HCT116 (cell line): ENCODE measurements at regions not wholly inside any gene's neighbourhood (a gene's known extent, or its start where the extent isn't known, plus 50 kb on each side); places are given as distances from the start of the nearest gene placed in this dataset.

Experiments
- ATAC-seq: fragments of 200-7000 bp; cut with Tn5 transposase; 2 replicates; pipeline ENCODE4 v1.9.1; 2020; ENCODE audit warnings: mild to moderate bottlenecking, moderate library complexity
- BruUV-seq: library from RNA; stranded (reverse); fragments of 400-500 nt; replicated peaks from 2 replicates; lab custom pipeline; 2021; lab: Mats Ljungman, UMichigan
- CTCF ChIA-PET: fragments of 300-600 bp; sonication (Branson Sonifier 250); formaldehyde crosslinking; loops from one replicate; lab custom pipeline; 2021; ENCODE audit warnings: antibody characterized with exemption; lab: Charles Lee
- POLR2A ChIA-PET: fragments of 300-600, 350-600 bp; sonication (Branson Sonifier 250); formaldehyde crosslinking; loops from one replicate; lab custom pipeline; 2021; ENCODE audit warnings: antibody characterized with exemption; lab: Charles Lee
- RAD21 ChIA-PET, 2 experiments: fragments of 300-600 bp; sonication (Branson Sonifier 250); formaldehyde crosslinking; loops; one replicate each; lab custom pipeline; 2023; ENCODE audit warnings: low total read pairs in 2 of 2; ENCODE audit not compliant: uncharacterized antibody in 2 of 2, unreplicated experiment in 2 of 2, low non-redundant PET in 1 of 2; lab: Charles Lee
- DNase-seq: peaks from one replicate; pipeline ENCODE4 v3.0.0-alpha.2; 2010; ENCODE audit warnings: low read depth, low spot score
- H2AFZ ChIP-seq: fragments of 200-600 bp; shearing (Covaris generic), sonication (generic); 2 replicates; pipeline ENCODE4 v1.6.1; 2017; ENCODE audit warnings: low read depth, mixed run types, mixed read lengths, antibody characterized with exemption, low read length; ENCODE audit not compliant: poor library complexity, severe bottlenecking
- H3K27ac ChIP-seq: 2 replicates; pipeline ENCODE4 v1.5.1; 2012; ENCODE audit warnings: low read depth, low read length
- H3K27me3 ChIP-seq: fragments of 200-600 bp; sonication (generic); 2 replicates; pipeline ENCODE4 v1.6.1; 2016; ENCODE audit warnings: mixed run types, low read length, mixed read lengths; ENCODE audit not compliant: insufficient read depth
- H3K36me3 ChIP-seq, 2 experiments: fragments of 200-500 bp in 1 of 2; fragments of 200-600 bp in 1 of 2; sonication (Bioruptor generic) in 1 of 2; sonication (generic) in 1 of 2; 2 replicates each; pipeline versions ENCODE4 v1.5.1 to v1.6.1; 2014 to 2016; ENCODE audit warnings: low read length in 2 of 2, inconsistent platforms in 1 of 2, mixed read lengths in 1 of 2, mixed run types in 1 of 2; ENCODE audit not compliant: insufficient read depth in 2 of 2, control insufficient read depth in 1 of 2
- H3K4me1 ChIP-seq, 2 experiments: fragments of 200-600 bp in 1 of 2; sonication (generic) in 1 of 2; 2 replicates each; pipeline versions ENCODE4 v1.5.1 to v1.6.1; 2012 to 2017; ENCODE audit warnings: low read length in 2 of 2, inconsistent platforms in 1 of 2, mild to moderate bottlenecking in 1 of 2, mixed read lengths in 1 of 2, mixed run types in 1 of 2, moderate library complexity in 1 of 2; ENCODE audit not compliant: insufficient read depth in 2 of 2, control insufficient read depth in 1 of 2
- H3K4me2 ChIP-seq: fragments of 200-600 bp; sonication (generic); 2 replicates; pipeline ENCODE4 v1.6.1; 2017; ENCODE audit warnings: mixed run types, low read length, mixed read lengths
- H3K4me3 ChIP-seq, 2 experiments: fragments of 200-600 bp in 1 of 2; sonication (generic) in 1 of 2; replicated peaks in 1 of 2; 2 replicates each; pipeline ENCODE4 v1.5.1; 2011 to 2016; ENCODE audit warnings: low read length in 2 of 2, control low read depth in 1 of 2, low read depth in 1 of 2, mild to moderate bottlenecking in 1 of 2, mixed read lengths in 1 of 2, mixed run types in 1 of 2
- H3K79me2 ChIP-seq: fragments of 200-600 bp; sonication (generic); 2 replicates; pipeline ENCODE4 v1.6.1; 2017; ENCODE audit warnings: mild to moderate bottlenecking, mixed run types, low read length, moderate library complexity, mixed read lengths; ENCODE audit not compliant: insufficient read depth
- H3K9ac ChIP-seq: fragments of 200-600 bp; sonication (generic); 2 replicates; pipeline ENCODE4 v1.6.1; 2016; ENCODE audit warnings: low read length, mixed read lengths
- H3K9me2 ChIP-seq: fragments of 200-600 bp; sonication (generic), shearing (Covaris generic); 2 replicates; pipeline ENCODE4 v1.6.1; 2017; ENCODE audit warnings: mixed run types, mild to moderate bottlenecking, moderate library complexity; ENCODE audit not compliant: insufficient read depth
- H3K9me3 ChIP-seq, 2 experiments: fragments of 200-500 bp in 1 of 2; fragments of 200-600 bp in 1 of 2; sonication (Bioruptor generic) in 1 of 2; sonication (generic) in 1 of 2; 2 replicates each; pipeline ENCODE4 v1.6.1; 2014 to 2017; ENCODE audit warnings: low read length in 2 of 2, mixed read lengths in 2 of 2, inconsistent platforms in 1 of 2, low read depth in 1 of 2, mild to moderate bottlenecking in 1 of 2, mixed run types in 1 of 2, moderate library complexity in 1 of 2; ENCODE audit not compliant: control insufficient read depth in 1 of 2, insufficient read depth in 1 of 2
- H4K20me1 ChIP-seq: fragments of 200-600 bp; sonication (generic), shearing (Covaris generic); 2 replicates; pipeline ENCODE4 v1.6.1; 2017; ENCODE audit warnings: mixed run types, mild to moderate bottlenecking, moderate library complexity; ENCODE audit not compliant: insufficient read depth
- CEBPB ChIP-seq: IDR thresholded peaks from 2 replicates; pipeline ENCODE4 v1.6.1; 2012; ENCODE audit warnings: low read depth
- EGR1 ChIP-seq: IDR thresholded peaks from 2 replicates; pipeline ENCODE4 v1.6.1; 2012; ENCODE audit warnings: low read depth
- ELF1 ChIP-seq: IDR thresholded peaks from 2 replicates; pipeline ENCODE4 v1.6.1; 2012; ENCODE audit warnings: low read depth, borderline replicate concordance
- EZH2 ChIP-seq: fragments of 200-600 bp; sonication (generic); IDR thresholded peaks from 2 replicates; pipeline ENCODE4 v1.6.1; 2017; ENCODE audit warnings: antibody characterized with exemption, mixed run types
- EZH2phosphoT487 ChIP-seq: fragments of 200-600 bp; IDR thresholded peaks from 2 replicates; pipeline ENCODE4 v1.6.1; 2018; ENCODE audit warnings: antibody characterized with exemption, borderline replicate concordance
- FOSL1 ChIP-seq: IDR thresholded peaks from 2 replicates; pipeline ENCODE4 v1.6.1; 2012; ENCODE audit warnings: low read depth
- JUND ChIP-seq: IDR thresholded peaks from 2 replicates; pipeline ENCODE4 v1.6.1; 2012
- POLR2A ChIP-seq: IDR thresholded peaks from 2 replicates; pipeline ENCODE4 v1.7.0; 2011; ENCODE audit warnings: borderline replicate concordance; ENCODE audit not compliant: insufficient read depth, insufficient read length; ENCODE audit errors: extremely low read depth
- POLR2AphosphoS5 ChIP-seq: IDR thresholded peaks from 2 replicates; pipeline ENCODE4 v1.6.1; 2011; ENCODE audit warnings: mild to moderate bottlenecking, low read depth, low read length, moderate library complexity
- SIN3A ChIP-seq: IDR thresholded peaks from 2 replicates; pipeline ENCODE4 v1.6.1; 2012; ENCODE audit warnings: low read depth
- SP1 ChIP-seq: IDR thresholded peaks from 2 replicates; pipeline ENCODE4 v1.6.1; 2012; ENCODE audit warnings: low read depth
- SRF ChIP-seq: IDR thresholded peaks from 2 replicates; pipeline ENCODE4 v1.6.1; 2012; ENCODE audit warnings: low read depth
- TCF7L2 ChIP-seq: IDR thresholded peaks from 2 replicates; pipeline ENCODE4 v1.7.0; 2011; ENCODE audit warnings: borderline replicate concordance, inconsistent platforms; ENCODE audit not compliant: insufficient read depth, insufficient read length; ENCODE audit errors: extremely low read depth
- ZFX ChIP-seq: fragments of 450-650 bp; IDR thresholded peaks from 2 replicates; pipeline ENCODE4 v1.6.1; 2017
- ZNF274 ChIP-seq: fragments of 200-500 bp; sonication (Bioruptor generic); IDR thresholded peaks from 2 replicates; pipeline ENCODE4 v1.6.1; 2014; ENCODE audit warnings: mild to moderate bottlenecking, low read depth, low read length, inconsistent platforms
- intact Hi-C: fragments of 100-400 bp; cut with micrococcal nuclease; formaldehyde crosslinking; loops from 2 replicates; pipeline ENCODE4 v1.10.0; 2022
- TF ChIP-seq, protein P1 (sequence below): IDR thresholded peaks from 2 replicates; pipeline ENCODE4 v1.6.1; 2011; ENCODE audit warnings: mild to moderate bottlenecking, low read length, moderate library complexity; ENCODE audit not compliant: insufficient replicate concordance; ENCODE audit errors: extremely low read depth
- TF ChIP-seq, protein P2 (sequence below): IDR thresholded peaks from 2 replicates; pipeline ENCODE4 v1.6.1; 2012
- TF ChIP-seq, protein P3 (sequence below), 3 experiments: fragments of 200-600 bp in 1 of 3; sonication (generic) in 1 of 3; IDR thresholded peaks in 2 of 3; conservative IDR thresholded peaks in 1 of 3; 2 replicates each; pipeline ENCODE4 v1.5.1; 2012 to 2017; ENCODE audit warnings: low read depth in 2 of 3, low read length in 2 of 3, antibody characterized with exemption in 1 of 3, borderline replicate concordance in 1 of 3, control low read depth in 1 of 3, mild to moderate bottlenecking in 1 of 3, mixed read lengths in 1 of 3, mixed run types in 1 of 3, moderate library complexity in 1 of 3; ENCODE audit not compliant: insufficient read depth in 1 of 3

DNA sequence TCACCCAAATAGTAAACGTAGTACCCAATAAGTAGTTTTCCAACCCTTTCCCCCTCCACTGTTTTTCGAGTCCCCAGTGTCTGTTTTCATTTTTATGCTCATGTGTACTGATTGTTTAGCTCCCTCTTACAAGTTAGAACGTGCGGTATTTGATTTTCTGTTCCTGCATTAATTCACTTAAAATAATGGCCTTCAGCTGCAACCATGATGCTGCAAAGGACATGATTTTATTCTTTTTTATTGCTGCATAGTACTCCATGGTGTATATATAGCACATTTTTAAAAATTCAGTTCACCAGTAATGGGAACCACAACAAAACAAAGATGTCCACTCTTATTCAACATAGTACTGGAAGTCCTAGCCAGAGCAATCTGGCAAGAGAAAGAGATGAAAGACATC, 72.8 kb downstream of the DUSP6 start:
- TF ChIP-seq, protein P1, sequence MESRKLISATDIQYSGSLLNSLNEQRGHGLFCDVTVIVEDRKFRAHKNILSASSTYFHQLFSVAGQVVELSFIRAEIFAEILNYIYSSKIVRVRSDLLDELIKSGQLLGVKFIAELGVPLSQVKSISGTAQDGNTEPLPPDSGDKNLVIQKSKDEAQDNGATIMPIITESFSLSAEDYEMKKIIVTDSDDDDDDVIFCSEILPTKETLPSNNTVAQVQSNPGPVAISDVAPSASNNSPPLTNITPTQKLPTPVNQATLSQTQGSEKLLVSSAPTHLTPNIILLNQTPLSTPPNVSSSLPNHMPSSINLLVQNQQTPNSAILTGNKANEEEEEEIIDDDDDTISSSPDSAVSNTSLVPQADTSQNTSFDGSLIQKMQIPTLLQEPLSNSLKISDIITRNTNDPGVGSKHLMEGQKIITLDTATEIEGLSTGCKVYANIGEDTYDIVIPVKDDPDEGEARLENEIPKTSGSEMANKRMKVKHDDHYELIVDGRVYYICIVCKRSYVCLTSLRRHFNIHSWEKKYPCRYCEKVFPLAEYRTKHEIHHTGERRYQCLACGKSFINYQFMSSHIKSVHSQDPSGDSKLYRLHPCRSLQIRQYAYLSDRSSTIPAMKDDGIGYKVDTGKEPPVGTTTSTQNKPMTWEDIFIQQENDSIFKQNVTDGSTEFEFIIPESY: no peak
- TF ChIP-seq SRF (no peak), JUND (no peak), ZNF274 (no peak), EZH2phosphoT487 (no peak), CEBPB (no peak), SP1 (no peak), EZH2 (no peak), TCF7L2 (no peak), FOSL1 (no peak)

DNA sequence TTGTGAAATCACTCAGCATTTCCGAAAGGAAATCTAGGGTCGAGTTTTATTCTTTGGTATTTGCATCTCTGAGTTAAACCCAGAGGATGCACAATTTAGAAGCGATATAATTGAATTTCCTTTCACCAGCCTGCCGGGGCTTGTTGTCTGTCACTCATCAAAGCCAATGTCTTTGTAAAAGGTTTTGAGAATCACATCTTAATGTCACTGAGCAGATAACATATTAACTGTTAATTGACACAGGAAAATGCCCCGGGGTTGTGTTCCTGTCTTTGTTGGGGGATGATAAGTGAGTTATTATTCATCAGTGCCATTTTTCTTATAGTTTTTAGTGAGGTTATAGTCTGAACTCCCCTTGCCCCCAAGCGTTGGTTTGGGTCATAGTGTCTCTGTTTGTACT, 73.4 kb downstream of the DUSP6 start:
- no peak overlapping the region for H2AFZ ChIP-seq
- ATAC-seq (no peak), DNase-seq (no peak)
- no peaks in the 10 kb centered on the region for H3K79me2 ChIP-seq
- H3K4me2 ChIP-seq: no peak overlapping the region
- no peak overlapping the region for H3K4me3 ChIP-seq
- no peak overlapping the region for H3K27ac ChIP-seq
- no peaks in the 10 kb centered on the region for H3K36me3 ChIP-seq
- RAD21 ChIA-PET: no interaction called here
- no peak for TF ChIP-seq ZFX
- TF ChIP-seq, protein P2, sequence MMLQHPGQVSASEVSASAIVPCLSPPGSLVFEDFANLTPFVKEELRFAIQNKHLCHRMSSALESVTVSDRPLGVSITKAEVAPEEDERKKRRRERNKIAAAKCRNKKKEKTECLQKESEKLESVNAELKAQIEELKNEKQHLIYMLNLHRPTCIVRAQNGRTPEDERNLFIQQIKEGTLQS: no peak
- TF ChIP-seq, protein P3, sequence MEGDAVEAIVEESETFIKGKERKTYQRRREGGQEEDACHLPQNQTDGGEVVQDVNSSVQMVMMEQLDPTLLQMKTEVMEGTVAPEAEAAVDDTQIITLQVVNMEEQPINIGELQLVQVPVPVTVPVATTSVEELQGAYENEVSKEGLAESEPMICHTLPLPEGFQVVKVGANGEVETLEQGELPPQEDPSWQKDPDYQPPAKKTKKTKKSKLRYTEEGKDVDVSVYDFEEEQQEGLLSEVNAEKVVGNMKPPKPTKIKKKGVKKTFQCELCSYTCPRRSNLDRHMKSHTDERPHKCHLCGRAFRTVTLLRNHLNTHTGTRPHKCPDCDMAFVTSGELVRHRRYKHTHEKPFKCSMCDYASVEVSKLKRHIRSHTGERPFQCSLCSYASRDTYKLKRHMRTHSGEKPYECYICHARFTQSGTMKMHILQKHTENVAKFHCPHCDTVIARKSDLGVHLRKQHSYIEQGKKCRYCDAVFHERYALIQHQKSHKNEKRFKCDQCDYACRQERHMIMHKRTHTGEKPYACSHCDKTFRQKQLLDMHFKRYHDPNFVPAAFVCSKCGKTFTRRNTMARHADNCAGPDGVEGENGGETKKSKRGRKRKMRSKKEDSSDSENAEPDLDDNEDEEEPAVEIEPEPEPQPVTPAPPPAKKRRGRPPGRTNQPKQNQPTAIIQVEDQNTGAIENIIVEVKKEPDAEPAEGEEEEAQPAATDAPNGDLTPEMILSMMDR (IDR thresholded peaks at IDR 0.05 in 2 of 3, conservative IDR thresholded peaks at IDR 0.05 in 1 of 3; ENCODE audit: borderline replicate concordance in 1 of 3, insufficient read depth in 1 of 3, low read depth in 2 of 3, low read length in 2 of 3): no peak
- no peak for TF ChIP-seq CEBPB
- TF ChIP-seq EGR1: no peak
- TF ChIP-seq POLR2A: no peak
- no peak for TF ChIP-seq EZH2
- TF ChIP-seq TCF7L2: no peak
- TF ChIP-seq POLR2AphosphoS5: no peak
- TF ChIP-seq SIN3A: no peak
- no peak for TF ChIP-seq ELF1
- H3K4me1 ChIP-seq: no peaks in the 10 kb centered on the region
- H3K9ac ChIP-seq: no peak overlapping the region
- no peaks in the 10 kb centered on the region for H3K9me2 ChIP-seq
- BruUV-seq: no TSS peak
- intact Hi-C loops: no loop called here
- H3K9me3 ChIP-seq: no peaks in the 10 kb centered on the region
- CTCF ChIA-PET: no interaction called here
- POLR2A ChIA-PET: no interaction called here
- H4K20me1 ChIP-seq: no peaks in the 10 kb centered on the region
- H3K27me3 ChIP-seq: no peaks in the 10 kb centered on the region

More for the DNA sequence above, 72.8 kb downstream of the DUSP6 start:
- no peaks in the 10 kb centered on the region for H3K27me3 ChIP-seq
- H3K4me2 ChIP-seq: no peak overlapping the region
- H3K27ac ChIP-seq: no peak overlapping the region
- no peak overlapping the region for H2AFZ ChIP-seq
- ATAC-seq (no peak), DNase-seq (no peak)
- BruUV-seq: no TSS peak
- no peaks in the 10 kb centered on the region for H3K36me3 ChIP-seq
- H3K9me2 ChIP-seq: no peaks in the 10 kb centered on the region
- H3K79me2 ChIP-seq: no peaks in the 10 kb centered on the region
- H3K9ac ChIP-seq: no peak overlapping the region
- ChIA-PET RAD21 (no interaction called here), CTCF (no interaction called here), POLR2A (no interaction called here)
- H3K9me3 ChIP-seq: no peaks in the 10 kb centered on the region
- H4K20me1 ChIP-seq: no peaks in the 10 kb centered on the region
- no peak overlapping the region for H3K4me3 ChIP-seq
- intact Hi-C loops: no loop called here
- H3K4me1 ChIP-seq: no peaks in the 10 kb centered on the region
